ENCODE measurements at regions not wholly inside any gene's neighbourhood (a gene's known extent, or its start where the extent isn't known, plus 50 kb on each side); places are given as distances from the start of the nearest gene placed in this dataset.

DNA sequence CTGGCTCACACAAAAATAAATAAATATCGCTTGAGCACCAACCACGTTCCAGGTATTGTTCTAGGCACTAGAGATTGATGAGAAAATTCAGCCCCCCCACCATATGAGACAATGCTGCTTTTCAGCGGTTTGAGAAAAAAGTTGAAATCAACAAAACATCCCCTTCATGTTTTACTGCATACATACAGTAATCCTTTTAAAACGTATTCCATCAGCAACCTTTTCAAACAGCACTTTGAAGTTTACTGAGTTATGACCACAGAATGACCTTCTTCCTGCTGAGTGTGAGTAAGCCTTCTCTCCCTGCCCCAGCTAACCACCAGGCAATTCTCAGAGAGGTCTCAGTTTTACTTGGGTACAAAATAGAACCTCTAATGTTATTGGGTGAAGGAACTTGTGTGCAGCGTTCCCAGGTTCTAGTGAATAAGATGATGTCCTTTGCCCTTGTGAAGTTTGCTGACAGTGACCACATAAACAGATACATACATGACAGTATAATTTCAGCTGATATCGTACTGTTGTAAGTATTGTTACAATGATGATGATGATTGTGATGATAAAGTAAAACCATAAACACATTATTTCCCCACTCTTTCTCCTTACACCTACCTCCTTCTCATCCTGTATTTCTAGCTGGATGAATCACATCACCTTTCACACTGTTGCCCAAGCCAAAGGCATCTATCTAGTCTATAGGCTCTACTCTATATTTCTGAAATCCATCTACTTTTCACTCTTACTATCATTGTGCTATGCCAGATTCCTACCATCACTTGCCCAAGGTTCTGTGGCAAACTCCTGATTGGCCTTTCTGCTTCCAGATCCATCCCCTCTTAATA, 124.4 kb upstream of the KRR1 start (continued):
- TF ChIP-seq SP7 (tag by site-specific recombination; IDR thresholded peaks at IDR 0.05), result peak; percentile 61
- TF ChIP-seq PATZ1 (tag by site-specific recombination; IDR thresholded peaks at IDR 0.05), result peak; percentile 38
- TF ChIP-seq PRDM6 (tag by site-specific recombination; IDR thresholded peaks at IDR 0.05), result peak; percentile 88
- TF ChIP-seq HOXD13 (CRISPR knock-in tag; IDR thresholded peaks at IDR 0.05; ENCODE audit: borderline replicate concordance), result no peak
- no peak for TF ChIP-seq ZNF776 (tag by site-specific recombination; IDR thresholded peaks at IDR 0.05; ENCODE audit: borderline replicate concordance)
- no peak for TF ChIP-seq ZBTB8A (tag by site-specific recombination; IDR thresholded peaks at IDR 0.05)
- no peak for TF ChIP-seq ZNF366 (tag by site-specific recombination; conservative IDR thresholded peaks at IDR 0.05)
- TF ChIP-seq, protein P1, sequence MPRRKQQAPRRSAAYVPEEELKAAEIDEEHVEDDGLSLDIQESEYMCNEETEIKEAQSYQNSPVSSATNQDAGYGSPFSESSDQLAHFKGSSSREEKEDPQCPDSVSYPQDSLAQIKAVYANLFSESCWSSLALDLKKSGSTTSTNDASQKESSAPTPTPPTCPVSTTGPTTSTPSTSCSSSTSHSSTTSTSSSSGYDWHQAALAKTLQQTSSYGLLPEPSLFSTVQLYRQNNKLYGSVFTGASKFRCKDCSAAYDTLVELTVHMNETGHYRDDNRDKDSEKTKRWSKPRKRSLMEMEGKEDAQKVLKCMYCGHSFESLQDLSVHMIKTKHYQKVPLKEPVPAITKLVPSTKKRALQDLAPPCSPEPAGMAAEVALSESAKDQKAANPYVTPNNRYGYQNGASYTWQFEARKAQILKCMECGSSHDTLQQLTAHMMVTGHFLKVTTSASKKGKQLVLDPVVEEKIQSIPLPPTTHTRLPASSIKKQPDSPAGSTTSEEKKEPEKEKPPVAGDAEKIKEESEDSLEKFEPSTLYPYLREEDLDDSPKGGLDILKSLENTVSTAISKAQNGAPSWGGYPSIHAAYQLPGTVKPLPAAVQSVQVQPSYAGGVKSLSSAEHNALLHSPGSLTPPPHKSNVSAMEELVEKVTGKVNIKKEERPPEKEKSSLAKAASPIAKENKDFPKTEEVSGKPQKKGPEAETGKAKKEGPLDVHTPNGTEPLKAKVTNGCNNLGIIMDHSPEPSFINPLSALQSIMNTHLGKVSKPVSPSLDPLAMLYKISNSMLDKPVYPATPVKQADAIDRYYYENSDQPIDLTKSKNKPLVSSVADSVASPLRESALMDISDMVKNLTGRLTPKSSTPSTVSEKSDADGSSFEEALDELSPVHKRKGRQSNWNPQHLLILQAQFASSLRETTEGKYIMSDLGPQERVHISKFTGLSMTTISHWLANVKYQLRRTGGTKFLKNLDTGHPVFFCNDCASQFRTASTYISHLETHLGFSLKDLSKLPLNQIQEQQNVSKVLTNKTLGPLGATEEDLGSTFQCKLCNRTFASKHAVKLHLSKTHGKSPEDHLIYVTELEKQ (tag by site-specific recombination; IDR thresholded peaks at IDR 0.05; ENCODE audit: borderline replicate concordance), result peak; percentile 41; the same call in 1 of the 2 replicates
- TF ChIP-seq, protein P2, sequence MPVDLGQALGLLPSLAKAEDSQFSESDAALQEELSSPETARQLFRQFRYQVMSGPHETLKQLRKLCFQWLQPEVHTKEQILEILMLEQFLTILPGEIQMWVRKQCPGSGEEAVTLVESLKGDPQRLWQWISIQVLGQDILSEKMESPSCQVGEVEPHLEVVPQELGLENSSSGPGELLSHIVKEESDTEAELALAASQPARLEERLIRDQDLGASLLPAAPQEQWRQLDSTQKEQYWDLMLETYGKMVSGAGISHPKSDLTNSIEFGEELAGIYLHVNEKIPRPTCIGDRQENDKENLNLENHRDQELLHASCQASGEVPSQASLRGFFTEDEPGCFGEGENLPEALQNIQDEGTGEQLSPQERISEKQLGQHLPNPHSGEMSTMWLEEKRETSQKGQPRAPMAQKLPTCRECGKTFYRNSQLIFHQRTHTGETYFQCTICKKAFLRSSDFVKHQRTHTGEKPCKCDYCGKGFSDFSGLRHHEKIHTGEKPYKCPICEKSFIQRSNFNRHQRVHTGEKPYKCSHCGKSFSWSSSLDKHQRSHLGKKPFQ (tag by site-specific recombination; IDR thresholded peaks at IDR 0.05), result peak; percentile 29; the same call in 1 of the 2 replicates
- TF ChIP-seq ZNF146 (tag by site-specific recombination; IDR thresholded peaks at IDR 0.05), result no peak
- peak; percentile 88 for TF ChIP-seq WT1 (tag by site-specific recombination; IDR thresholded peaks at IDR 0.05)
- TF ChIP-seq PRDM1 (tag by site-specific recombination; IDR thresholded peaks at IDR 0.05), result no peak
- TF ChIP-seq, protein P3, sequence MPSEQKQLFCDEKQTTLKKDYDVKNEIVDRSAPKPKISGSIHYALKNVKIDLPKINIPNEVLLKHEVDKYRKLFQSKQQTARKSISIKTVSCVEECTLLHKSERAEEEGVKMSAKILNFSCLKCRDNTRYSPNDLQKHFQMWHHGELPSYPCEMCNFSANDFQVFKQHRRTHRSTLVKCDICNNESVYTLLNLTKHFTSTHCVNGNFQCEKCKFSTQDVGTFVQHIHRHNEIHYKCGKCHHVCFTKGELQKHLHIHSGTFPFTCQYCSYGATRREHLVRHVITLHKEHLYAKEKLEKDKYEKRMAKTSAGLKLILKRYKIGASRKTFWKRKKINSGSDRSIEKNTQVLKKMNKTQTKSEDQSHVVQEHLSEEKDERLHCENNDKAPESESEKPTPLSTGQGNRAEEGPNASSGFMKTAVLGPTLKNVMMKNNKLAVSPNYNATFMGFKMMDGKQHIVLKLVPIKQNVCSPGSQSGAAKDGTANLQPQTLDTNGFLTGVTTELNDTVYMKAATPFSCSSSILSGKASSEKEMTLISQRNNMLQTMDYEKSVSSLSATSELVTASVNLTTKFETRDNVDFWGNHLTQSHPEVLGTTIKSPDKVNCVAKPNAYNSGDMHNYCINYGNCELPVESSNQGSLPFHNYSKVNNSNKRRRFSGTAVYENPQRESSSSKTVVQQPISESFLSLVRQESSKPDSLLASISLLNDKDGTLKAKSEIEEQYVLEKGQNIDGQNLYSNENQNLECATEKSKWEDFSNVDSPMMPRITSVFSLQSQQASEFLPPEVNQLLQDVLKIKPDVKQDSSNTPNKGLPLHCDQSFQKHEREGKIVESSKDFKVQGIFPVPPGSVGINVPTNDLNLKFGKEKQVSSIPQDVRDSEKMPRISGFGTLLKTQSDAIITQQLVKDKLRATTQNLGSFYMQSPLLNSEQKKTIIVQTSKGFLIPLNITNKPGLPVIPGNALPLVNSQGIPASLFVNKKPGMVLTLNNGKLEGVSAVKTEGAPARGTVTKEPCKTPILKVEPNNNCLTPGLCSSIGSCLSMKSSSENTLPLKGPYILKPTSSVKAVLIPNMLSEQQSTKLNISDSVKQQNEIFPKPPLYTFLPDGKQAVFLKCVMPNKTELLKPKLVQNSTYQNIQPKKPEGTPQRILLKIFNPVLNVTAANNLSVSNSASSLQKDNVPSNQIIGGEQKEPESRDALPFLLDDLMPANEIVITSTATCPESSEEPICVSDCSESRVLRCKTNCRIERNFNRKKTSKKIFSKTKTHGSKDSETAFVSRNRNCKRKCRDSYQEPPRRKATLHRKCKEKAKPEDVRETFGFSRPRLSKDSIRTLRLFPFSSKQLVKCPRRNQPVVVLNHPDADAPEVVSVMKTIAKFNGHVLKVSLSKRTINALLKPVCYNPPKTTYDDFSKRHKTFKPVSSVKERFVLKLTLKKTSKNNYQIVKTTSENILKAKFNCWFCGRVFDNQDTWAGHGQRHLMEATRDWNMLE (tag by site-specific recombination; conservative IDR thresholded peaks at IDR 0.05; ENCODE audit: low read depth), result 0 out of 2 replicates have a peak, but pooled peaks have one; percentile 9
- TF ChIP-seq ZBTB17 (tag by site-specific recombination; IDR thresholded peaks at IDR 0.05), result no peak
- no peak for TF ChIP-seq ZNF169 (tag by site-specific recombination; IDR thresholded peaks at IDR 0.05)
- TF ChIP-seq ZNF664 (tag by site-specific recombination; IDR thresholded peaks at IDR 0.05), result peak; percentile 27; the same call in 1 of the 2 replicates
- TF ChIP-seq ZNF423 (tag by site-specific recombination; IDR thresholded peaks at IDR 0.05), result no peak
- TF ChIP-seq, protein P4, sequence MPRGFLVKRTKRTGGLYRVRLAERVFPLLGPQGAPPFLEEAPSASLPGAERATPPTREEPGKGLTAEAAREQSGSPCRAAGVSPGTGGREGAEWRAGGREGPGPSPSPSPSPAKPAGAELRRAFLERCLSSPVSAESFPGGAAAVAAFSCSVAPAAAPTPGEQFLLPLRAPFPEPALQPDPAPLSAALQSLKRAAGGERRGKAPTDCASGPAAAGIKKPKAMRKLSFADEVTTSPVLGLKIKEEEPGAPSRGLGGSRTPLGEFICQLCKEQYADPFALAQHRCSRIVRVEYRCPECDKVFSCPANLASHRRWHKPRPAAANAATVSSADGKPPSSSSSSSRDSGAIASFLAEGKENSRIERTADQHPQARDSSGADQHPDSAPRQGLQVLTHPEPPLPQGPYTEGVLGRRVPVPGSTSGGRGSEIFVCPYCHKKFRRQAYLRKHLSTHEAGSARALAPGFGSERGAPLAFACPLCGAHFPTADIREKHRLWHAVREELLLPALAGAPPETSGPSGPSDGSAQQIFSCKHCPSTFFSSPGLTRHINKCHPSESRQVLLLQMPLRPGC (tag by site-specific recombination; IDR thresholded peaks at IDR 0.05), result no peak
- TF ChIP-seq, protein P5, sequence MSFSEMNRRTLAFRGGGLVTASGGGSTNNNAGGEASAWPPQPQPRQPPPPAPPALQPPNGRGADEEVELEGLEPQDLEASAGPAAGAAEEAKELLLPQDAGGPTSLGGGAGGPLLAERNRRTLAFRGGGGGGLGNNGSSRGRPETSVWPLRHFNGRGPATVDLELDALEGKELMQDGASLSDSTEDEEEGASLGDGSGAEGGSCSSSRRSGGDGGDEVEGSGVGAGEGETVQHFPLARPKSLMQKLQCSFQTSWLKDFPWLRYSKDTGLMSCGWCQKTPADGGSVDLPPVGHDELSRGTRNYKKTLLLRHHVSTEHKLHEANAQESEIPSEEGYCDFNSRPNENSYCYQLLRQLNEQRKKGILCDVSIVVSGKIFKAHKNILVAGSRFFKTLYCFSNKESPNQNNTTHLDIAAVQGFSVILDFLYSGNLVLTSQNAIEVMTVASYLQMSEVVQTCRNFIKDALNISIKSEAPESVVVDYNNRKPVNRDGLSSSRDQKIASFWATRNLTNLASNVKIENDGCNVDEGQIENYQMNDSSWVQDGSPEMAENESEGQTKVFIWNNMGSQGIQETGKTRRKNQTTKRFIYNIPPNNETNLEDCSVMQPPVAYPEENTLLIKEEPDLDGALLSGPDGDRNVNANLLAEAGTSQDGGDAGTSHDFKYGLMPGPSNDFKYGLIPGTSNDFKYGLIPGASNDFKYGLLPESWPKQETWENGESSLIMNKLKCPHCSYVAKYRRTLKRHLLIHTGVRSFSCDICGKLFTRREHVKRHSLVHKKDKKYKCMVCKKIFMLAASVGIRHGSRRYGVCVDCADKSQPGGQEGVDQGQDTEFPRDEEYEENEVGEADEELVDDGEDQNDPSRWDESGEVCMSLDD (tag by site-specific recombination; IDR thresholded peaks at IDR 0.05), result no peak
